GM21515 (cell line): ENCODE measurements at regions not wholly inside any gene's neighbourhood (a gene's known extent, or its start where the extent isn't known, plus 50 kb on each side); places are given as distances from the start of the nearest gene placed in this dataset.

Source experiments
- ATAC-seq: cut with Tn5 transposase; IDR thresholded peaks from one replicate; pipeline ENCODE4 v1.9.1; 2021; ENCODE audit not compliant: unreplicated experiment

- no peak for ATAC-seq
These were observed 251.0 kb upstream of the TNRC6C start for GRCh38 chr17:77707546-77707945.

DNA sequence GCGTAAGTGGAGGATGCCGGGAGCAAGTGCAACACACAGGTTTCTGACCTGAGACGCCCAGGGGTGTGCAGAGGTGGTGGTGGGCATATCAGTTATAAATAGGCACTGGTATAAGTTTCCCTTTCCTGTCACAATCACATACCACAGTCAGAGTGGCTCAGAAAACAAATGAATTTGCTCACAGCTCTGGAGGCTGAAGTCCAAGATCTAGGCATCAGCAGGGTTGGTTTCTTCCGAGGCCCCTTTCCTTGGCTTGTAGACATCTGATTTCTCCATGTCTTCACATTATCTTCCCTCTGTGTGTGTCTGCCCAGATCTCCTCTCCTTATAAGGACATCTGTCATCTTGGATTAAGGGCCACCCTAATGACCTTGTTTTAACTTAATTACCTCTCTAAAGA, 250.5 kb upstream of the TNRC6C start:
- no peak for ATAC-seq

GRCh38 chr17:77708936-77709335, 249.6 kb upstream of the TNRC6C start:
- ATAC-seq: no peak

DNA sequence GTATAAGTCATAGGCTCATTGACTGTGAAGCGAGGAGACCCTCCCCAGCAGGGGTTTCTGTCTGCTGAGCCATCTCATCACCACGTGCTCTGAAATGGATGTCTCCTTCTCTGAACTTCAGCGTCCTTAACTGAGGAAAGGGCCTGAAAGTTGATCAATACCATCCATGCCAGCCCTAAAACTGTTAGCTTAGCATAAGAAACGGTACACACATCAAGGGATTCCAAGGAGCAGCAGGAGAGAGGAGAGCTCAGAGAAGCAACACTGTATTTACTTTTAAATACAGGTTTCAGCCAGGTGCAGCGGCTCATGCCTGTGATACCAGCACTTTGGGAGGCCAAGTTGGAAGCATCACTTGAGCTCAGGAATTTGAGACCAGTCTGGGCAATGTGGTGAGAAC, 248.9 kb upstream of the TNRC6C start:
- ATAC-seq: no peak

DNA sequence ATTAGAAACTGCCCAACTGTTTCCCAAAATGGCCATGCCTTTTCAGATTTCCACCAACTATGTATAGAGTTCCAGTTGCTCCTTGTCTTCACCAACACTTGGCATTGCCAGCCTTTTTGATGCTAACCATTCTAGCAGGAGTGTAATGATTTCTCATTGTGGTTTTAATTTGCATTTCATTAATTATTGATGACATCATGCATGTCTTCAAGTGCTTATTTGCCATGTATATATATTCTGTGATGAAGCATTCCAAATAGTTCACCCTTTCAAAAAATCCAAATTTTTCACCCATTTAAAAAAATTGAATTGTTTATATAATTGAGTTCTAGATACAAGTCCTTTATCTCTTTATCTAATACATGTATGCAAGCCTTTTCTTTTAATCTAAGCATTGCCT, 245.9 kb upstream of the TNRC6C start:
- ATAC-seq: no peak

DNA sequence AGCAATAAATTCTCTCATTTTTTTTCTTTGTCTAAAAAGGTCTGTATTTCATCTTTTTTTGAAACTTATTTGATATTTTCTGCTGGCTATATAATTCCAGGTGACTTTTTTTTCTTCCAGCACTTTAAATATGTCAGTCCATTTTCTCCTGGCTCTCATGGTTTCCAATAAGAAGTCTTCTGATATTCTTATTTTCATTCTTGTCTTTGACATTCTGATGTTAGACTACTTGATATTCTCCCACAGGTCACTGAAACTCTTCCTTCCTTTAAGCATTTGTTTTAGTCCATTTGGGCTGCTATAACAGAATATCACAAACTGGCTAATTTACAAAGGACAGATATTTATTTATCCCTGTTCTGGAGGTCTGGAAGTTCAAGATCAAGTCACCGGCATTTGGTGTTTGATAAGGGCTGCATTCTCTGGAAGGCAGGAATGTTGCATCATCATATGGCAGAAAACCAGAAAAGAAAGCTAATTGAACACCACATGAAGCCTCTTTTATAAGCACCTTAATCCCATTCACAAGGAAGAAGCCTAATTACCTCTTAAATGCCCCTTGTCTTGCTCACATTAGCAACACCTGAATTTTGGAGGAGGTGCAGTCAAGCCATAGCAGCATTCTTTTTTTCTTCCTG, 242.1 kb upstream of the TNRC6C start:
- no peak for ATAC-seq

DNA sequence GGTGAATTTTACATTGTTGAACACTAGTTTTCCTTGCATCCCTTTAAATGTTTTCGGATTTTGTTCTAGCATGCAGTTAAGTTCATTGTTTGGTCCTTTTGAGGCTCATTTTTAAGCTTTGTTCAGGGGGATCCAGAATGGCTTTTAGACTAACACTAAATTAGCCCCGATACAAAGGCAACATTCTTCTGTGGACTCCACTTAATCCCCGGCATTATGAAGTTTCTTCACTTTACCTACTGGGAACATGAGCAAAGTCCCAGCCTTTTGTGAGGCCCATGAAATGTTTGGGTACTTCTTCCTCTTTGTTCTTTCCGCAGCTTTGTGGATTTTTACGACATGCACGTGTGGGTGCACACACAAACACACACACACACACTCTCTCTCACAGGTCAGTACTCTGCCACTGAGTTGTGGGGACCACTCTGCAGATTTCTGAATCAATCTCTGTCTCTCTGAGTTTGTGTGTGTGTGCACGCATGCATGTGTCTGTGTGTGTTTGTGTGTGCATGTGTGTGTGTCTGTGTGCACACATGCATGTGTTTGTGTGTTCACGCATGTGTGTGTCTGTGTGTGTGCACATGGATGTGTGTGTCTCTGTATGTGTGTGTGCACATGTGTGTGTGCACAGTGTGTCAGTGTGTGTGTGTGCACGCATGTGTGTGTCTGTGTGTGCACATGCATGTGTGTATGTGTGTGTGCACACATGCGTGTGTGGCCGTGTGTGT, 240.4 kb upstream of the TNRC6C start:
- no peak for ATAC-seq

DNA sequence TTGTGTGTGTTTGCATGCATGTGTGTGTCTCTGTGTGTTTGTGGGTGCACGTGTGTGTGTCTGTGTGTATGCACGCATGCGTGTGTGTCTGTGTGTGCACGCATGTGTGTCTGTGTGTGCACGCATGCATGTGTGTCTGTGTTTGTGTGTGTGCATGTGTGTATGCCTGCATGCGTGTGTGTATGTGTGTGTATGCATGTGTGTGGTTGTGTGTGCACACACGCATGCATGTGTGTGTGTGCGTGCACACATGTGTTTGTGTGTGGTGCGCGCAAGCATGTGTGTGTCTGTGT, 239.9 kb upstream of the TNRC6C start:
- no peak for ATAC-seq

- ATAC-seq: no peak
These were observed 238.7 kb upstream of the TNRC6C start for GRCh38 chr17:77719806-77720205.

- ATAC-seq: no peak
These were observed 237.3 kb upstream of the TNRC6C start for GRCh38 chr17:77720946-77721845.

- no peak for ATAC-seq
These were observed 236.7 kb upstream of the TNRC6C start for GRCh38 chr17:77721846-77722160.

- no peak for ATAC-seq
These were observed 236.1 kb upstream of the TNRC6C start for GRCh38 chr17:77722366-77722765.

DNA sequence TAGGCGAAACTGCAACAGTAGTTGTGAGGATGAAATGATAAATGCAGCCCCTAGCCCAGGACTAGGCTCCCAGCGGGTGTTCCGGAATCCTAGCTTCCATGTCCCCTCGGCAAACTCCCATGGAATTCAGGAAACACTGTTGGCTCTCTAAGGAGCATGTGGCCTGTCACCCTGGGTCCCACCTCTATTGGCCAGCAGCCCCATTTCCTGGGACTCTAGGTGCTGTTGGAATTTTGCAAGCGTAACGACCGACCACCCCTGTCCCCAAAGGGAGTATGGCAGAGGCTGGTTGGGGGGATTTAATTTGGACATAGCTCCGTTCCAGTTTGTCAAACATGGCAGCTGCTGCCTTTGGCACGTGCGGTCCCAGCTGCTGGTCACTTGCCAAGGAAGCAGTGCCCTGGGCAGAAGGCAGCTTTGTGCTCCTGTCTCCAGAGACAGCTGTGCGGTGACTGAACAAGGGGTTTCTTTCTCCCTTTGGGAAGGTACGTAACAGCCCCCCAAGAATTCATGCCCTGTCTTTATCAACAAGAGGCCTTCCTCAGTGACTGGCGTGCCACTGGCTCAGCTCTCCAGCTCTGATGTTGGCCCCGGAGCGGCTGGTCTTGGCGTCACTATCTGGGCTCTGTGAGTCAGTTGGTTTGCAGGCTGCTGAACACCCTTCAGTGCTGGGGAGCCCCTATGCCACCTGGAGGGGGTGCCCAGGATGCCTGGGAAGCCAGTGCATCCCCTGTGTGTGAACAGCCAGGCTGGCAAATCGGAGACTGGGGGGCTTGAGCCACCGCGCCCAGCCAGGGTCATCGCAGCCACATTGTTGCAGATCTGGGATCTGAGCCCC, 235.2 kb upstream of the TNRC6C start:
- ATAC-seq: no peak

DNA sequence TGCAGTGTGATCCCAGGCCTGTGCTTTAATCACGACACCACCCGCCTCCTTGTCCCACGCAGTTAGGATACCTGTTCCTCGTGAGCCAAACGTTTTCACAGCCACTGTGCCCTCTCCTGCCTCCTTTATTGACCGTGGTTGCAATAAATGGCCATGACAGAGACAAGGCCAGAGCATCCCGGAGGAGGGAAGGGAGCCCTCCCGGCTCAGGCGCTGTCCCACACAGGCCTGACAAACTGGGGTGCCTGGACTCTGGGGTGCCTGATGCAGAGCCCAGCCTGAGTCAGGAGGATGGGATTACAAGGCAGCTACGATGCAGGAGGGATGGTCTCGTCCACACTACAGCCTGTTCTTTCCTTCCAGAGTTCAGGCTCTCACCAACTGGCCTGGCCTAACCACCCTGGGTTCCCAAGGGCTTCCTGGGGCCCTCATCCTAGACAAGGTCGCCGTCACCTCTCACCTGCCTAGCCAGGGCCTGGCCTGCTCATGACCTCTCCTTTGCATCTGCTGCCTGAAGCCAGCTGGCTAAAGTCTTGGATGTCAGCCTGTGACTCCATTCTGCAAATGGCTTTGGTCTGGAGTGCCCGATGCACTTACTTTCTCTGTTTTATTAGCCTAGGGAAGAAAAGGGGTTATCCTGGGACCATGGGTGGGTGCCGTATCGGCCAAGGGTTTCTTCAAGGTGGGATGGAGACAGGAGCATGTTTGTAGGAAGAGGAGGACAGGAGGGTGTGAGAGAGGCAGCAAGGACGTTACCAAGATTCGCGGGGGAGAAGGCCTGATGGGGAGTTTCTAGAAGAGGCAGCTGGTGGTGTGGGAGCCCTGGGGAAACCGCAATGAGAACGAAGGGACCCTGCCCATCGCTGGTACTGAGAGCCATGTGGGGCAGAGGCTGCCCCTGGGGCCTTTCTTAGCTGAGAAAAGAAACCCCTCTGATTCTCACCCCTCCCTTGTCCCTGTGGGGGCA, 234.3 kb upstream of the TNRC6C start:
- no peak for ATAC-seq

DNA sequence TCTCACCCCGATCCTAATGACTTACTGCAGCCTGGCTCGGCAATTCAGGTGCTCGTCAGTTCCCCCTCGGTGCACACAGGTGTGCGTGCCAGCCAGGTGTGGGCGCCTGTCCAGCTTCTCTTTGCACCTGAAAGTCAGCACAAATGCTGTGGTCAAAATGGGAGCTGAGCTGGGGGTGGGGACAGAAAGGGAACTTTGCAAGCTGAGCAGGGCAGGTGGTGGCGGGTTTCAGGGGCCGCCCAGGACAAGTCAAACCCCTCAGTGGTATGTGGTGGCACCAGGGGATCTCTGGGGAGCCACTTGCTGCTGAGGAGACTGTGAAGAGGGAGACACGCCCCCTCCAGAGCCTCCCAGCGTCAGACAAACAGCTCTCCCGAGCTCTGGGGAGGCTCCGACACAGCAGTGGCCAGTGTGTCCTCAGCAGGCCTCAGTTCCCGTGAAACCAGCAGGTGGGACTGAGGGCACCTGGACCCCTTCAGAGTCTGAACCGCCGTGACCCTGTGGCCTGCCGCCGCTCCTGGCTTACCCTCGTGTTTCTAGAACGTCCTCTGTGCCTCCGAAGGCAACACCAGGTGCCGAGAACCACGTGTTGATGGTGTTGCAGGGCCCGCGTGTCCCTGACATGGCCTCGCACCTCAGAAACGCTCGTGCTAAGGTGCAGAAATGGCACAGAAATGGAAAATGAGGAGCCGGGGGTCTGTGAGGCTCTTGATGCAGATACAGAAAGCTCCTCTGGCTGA, 233.5 kb upstream of the TNRC6C start:
- ATAC-seq: no peak

DNA sequence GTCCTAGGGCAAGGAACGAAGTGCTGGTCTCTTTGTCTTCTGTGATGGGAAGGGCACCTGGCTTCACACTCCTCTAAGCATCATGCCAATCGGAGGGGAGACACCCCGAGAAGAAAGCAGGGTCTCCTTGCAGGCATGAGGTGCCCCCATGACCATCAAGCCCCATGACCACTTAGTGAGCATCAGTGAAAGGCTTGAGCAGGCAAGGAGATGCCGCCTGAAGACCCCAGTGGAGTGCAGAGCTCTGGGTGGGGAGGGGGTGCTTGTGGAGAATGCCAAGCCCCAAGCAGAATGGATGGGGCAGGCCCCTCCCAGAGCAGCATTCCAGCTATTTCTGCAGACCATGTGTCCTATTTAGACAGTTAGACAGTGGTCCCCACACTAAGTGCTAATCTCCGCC, 232.7 kb upstream of the TNRC6C start:
- no peak for ATAC-seq

- ATAC-seq: no peak
These were observed 231.9 kb upstream of the TNRC6C start for GRCh38 chr17:77726549-77727006.

DNA sequence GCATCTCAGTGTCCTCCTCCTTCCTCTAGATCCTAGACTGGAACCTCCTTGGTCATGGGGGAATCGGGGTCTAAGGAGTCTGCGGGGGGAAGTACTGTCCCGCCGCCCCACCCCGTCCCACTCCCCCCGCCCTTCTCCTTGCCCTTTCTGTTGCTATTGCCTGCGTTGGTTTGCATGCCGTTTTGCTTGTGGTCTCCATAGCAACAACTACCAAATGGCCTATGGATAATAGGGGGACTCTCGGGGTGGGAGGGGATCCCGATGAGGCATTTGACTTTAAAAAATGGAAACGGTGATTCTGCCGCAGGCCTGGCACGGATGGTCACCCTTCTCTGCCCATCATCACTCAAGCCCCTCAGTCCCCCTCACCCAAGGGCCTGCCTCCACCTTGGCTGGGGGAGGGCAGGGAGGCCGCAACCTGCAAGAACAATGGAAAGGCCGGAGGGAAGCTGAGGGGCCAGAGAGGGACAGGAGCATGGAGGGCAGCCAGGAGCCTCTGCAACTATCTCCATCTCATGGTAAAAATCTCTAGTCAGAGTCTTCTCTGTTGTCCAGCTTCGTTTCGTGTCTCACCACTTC, 231.4 kb upstream of the TNRC6C start:
- no peak for ATAC-seq

GRCh38 chr17:77728474-77728795, 230.1 kb upstream of the TNRC6C start:
- ATAC-seq: no peak
